SK-N-SH treated with all-trans-retinoic acid at 6 μM for 48 hours (cell line): ENCODE measurements at regions not wholly inside any gene's neighbourhood (a gene's known extent, or its start where the extent isn't known, plus 50 kb on each side); places are given as distances from the start of the nearest gene placed in this dataset.

ENCODE experiments used
- CREB5 ChIP-seq: fragments of 250-450 bp; sonication (Bioruptor Pico); IDR thresholded peaks from 2 replicates; pipeline ENCODE4 v1.5.1; 2020; ENCODE audit warnings: low read depth, mild to moderate bottlenecking, moderate library complexity
- PATZ1 ChIP-seq: fragments of 250-450 bp; sonication (Bioruptor Pico); IDR thresholded peaks from 2 replicates; pipeline ENCODE4 v1.8.0; 2020; ENCODE audit warnings: mild to moderate bottlenecking, moderate library complexity, borderline replicate concordance

- no peak for TF ChIP-seq PATZ1 (CRISPR knock-in tag)
- no peak for TF ChIP-seq CREB5 (CRISPR knock-in tag)
Observed at GRCh38 chr15:23835953-23836352, 148.8 kb upstream of the NDN start.
